H1 (cell line): ENCODE measurements at regions not wholly inside any gene's neighbourhood (a gene's known extent, or its start where the extent isn't known, plus 50 kb on each side); places are given as distances from the start of the nearest gene placed in this dataset.

Source experiments
- CTBP2 ChIP-seq: IDR thresholded peaks from 2 replicates; pipeline ENCODE4 v1.7.0; 2011; ENCODE audit warnings: borderline replicate concordance, mild to moderate bottlenecking, moderate library complexity, mixed read lengths, low read length; ENCODE audit not compliant: insufficient read depth, insufficient read length
- JUN ChIP-seq: IDR thresholded peaks from 2 replicates; pipeline ENCODE4 v1.6.1; 2011; ENCODE audit warnings: low read depth, mild to moderate bottlenecking, improper control_type of control experiment, low read length
- KDM5A ChIP-seq: fragments of 200-600 bp; IDR thresholded peaks from 2 replicates; pipeline ENCODE4 v1.7.1; 2012; ENCODE audit warnings: mild to moderate bottlenecking, low read length, inconsistent platforms, mixed read lengths
- MAFK ChIP-seq: IDR thresholded peaks from 2 replicates; pipeline ENCODE4 v1.6.1; 2012; ENCODE audit warnings: low read depth, mild to moderate bottlenecking, improper control_type of control experiment, low read length
- MAX ChIP-seq: IDR thresholded peaks from 2 replicates; pipeline ENCODE4 v1.6.1; 2012; ENCODE audit warnings: inconsistent platforms
- POU5F1 ChIP-seq: IDR thresholded peaks from 2 replicates; pipeline ENCODE4 v1.6.1; 2011; ENCODE audit warnings: low read depth, mild to moderate bottlenecking, low read length, moderate library complexity
- RAD21 ChIP-seq, 2 experiments: IDR thresholded peaks in 1 of 2; conservative IDR thresholded peaks in 1 of 2; 2 replicates each; pipeline ENCODE4 v1.6.1; 2011; ENCODE audit warnings: low read depth in 2 of 2, low read length in 2 of 2, improper control_type of control experiment in 1 of 2, inconsistent platforms in 1 of 2, mild to moderate bottlenecking in 1 of 2, moderate library complexity in 1 of 2
- SIX5 ChIP-seq: IDR thresholded peaks from 2 replicates; pipeline ENCODE4 v1.6.1; 2011; ENCODE audit warnings: mild to moderate bottlenecking, low read depth, low read length
- TAF7 ChIP-seq: optimal IDR thresholded peaks from 2 replicates; pipeline ENCODE3; 2011; ENCODE audit warnings: low read depth, mild to moderate bottlenecking, inconsistent platforms, low read length, moderate library complexity, borderline replicate concordance

GRCh38 chr10:2970190-2970823 lies 97.0 kb upstream of the PFKP start (continued):
- TF ChIP-seq JUN, result no peak
- TF ChIP-seq RAD21 (IDR thresholded peaks at IDR 0.05 in 1 of 2, conservative IDR thresholded peaks at IDR 0.05 in 1 of 2; ENCODE audit: low read depth in 2 of 2, low read length in 2 of 2), result no peak
- TF ChIP-seq POU5F1, result no peak
- TF ChIP-seq MAX, result no peak
- TF ChIP-seq TAF7, result no peak
- no peak for TF ChIP-seq MAFK
- TF ChIP-seq KDM5A, result no peak
- no peak for TF ChIP-seq SIX5
- no peak for TF ChIP-seq CTBP2
